SK-N-SH treated with all-trans-retinoic acid at 6 μM for 48 hours (cell line): ENCODE measurements at regions not wholly inside any gene's neighbourhood (a gene's known extent, or its start where the extent isn't known, plus 50 kb on each side); places are given as distances from the start of the nearest gene placed in this dataset.

ENCODE experiments used
- ATAC-seq: fragments of 200-7000 bp; cut with Tn5 transposase; 3 replicates; pipeline ENCODE4 v1.9.1; 2020; ENCODE audit warnings: mild to moderate bottlenecking, moderate library complexity
- ARNTL ChIP-seq: fragments of 450-650 bp; formaldehyde crosslinking; IDR thresholded peaks from 2 replicates; pipeline ENCODE4 v1.5.0; 2020; ENCODE audit warnings: low read depth, mild to moderate bottlenecking, moderate library complexity, borderline replicate concordance
- BACH2 ChIP-seq: fragments of 250-450 bp; sonication (Bioruptor Pico); IDR thresholded peaks from 2 replicates; pipeline ENCODE4 v1.9.0; 2021; ENCODE audit warnings: mild to moderate bottlenecking, borderline replicate concordance
- CSDC2 ChIP-seq: fragments of 250-450 bp; sonication (Bioruptor Pico); IDR thresholded peaks from 2 replicates; pipeline ENCODE4 v1.5.0; 2020; ENCODE audit warnings: mild to moderate bottlenecking, moderate library complexity
- ESRRG ChIP-seq: fragments of 250-450 bp; sonication (Bioruptor Pico); IDR thresholded peaks from 2 replicates; pipeline ENCODE4 v1.6.1; 2021; ENCODE audit warnings: mild to moderate bottlenecking
- GLIS3 ChIP-seq: fragments of 250-450 bp; sonication (Bioruptor Pico); IDR thresholded peaks from 2 replicates; pipeline ENCODE4 v1.5.0; 2020; ENCODE audit warnings: mild to moderate bottlenecking, moderate library complexity
- ISL1 ChIP-seq: fragments of 250-450 bp; sonication (Bioruptor Pico); IDR thresholded peaks from 2 replicates; pipeline ENCODE4 v2.1.2; 2022; ENCODE audit warnings: mild to moderate bottlenecking, moderate library complexity
- OSR1 ChIP-seq: fragments of 250-450 bp; sonication (Bioruptor Pico); IDR thresholded peaks from 2 replicates; pipeline ENCODE4 v1.8.0; 2022; ENCODE audit warnings: moderate library complexity, mild to moderate bottlenecking, inconsistent platforms
- PPARA ChIP-seq: fragments of 250-450 bp; sonication (Bioruptor Pico); IDR thresholded peaks from 2 replicates; pipeline ENCODE4 v1.5.0; 2020; ENCODE audit warnings: mild to moderate bottlenecking, borderline replicate concordance
- RARB ChIP-seq: fragments of 250-450 bp; sonication (Bioruptor Pico); IDR thresholded peaks from 2 replicates; pipeline ENCODE4 v1.8.0; 2021; ENCODE audit warnings: mild to moderate bottlenecking, moderate library complexity
- SNAI2 ChIP-seq: fragments of 250-450 bp; sonication (Bioruptor Pico); IDR thresholded peaks from 2 replicates; pipeline ENCODE4 v1.5.0; 2020; ENCODE audit warnings: mild to moderate bottlenecking, moderate library complexity
- TCF4 ChIP-seq: fragments of 250-450 bp; sonication (Bioruptor Pico); IDR thresholded peaks from 2 replicates; pipeline ENCODE4 v1.8.0; 2021; ENCODE audit warnings: mild to moderate bottlenecking, moderate library complexity, borderline replicate concordance
- TOX ChIP-seq: fragments of 250-450 bp; sonication (Bioruptor Pico); IDR thresholded peaks from 2 replicates; pipeline ENCODE4 v1.8.0; 2021; ENCODE audit warnings: mild to moderate bottlenecking, moderate library complexity, borderline replicate concordance
- ZC3H10 ChIP-seq: fragments of 250-450 bp; sonication (Bioruptor Pico); IDR thresholded peaks from 2 replicates; pipeline ENCODE4 v1.5.1; 2021; ENCODE audit warnings: mild to moderate bottlenecking, moderate library complexity
- ZFP30 ChIP-seq: fragments of 450-650 bp; formaldehyde crosslinking; IDR thresholded peaks from 2 replicates; pipeline ENCODE4 v1.5.0; 2022; ENCODE audit warnings: mild to moderate bottlenecking, moderate library complexity
- ZNF565 ChIP-seq: fragments of 450-650 bp; formaldehyde crosslinking; conservative IDR thresholded peaks from 2 replicates; pipeline ENCODE4 v1.5.0; 2020; ENCODE audit warnings: low read depth, mild to moderate bottlenecking, moderate library complexity
- ZNF70 ChIP-seq: fragments of 450-650 bp; formaldehyde crosslinking; IDR thresholded peaks from 2 replicates; pipeline ENCODE4 v1.5.0; 2020; ENCODE audit warnings: mild to moderate bottlenecking, moderate library complexity
- ZNF8 ChIP-seq: fragments of 450-650 bp; formaldehyde crosslinking; IDR thresholded peaks from 2 replicates; pipeline ENCODE4 v1.5.0; 2020; ENCODE audit warnings: mild to moderate bottlenecking, moderate library complexity
- TF ChIP-seq, protein P1 (sequence below): fragments of 250-450 bp; sonication (Bioruptor Pico); IDR thresholded peaks from 2 replicates; pipeline ENCODE4 v1.8.0; 2020; ENCODE audit warnings: mild to moderate bottlenecking, moderate library complexity, borderline replicate concordance
- TF ChIP-seq, protein P2 (sequence below): fragments of 250-450 bp; sonication (Bioruptor Pico); IDR thresholded peaks from 2 replicates; pipeline ENCODE4 v1.5.0; 2020; ENCODE audit warnings: mild to moderate bottlenecking, moderate library complexity
- TF ChIP-seq, protein P3 (sequence below): fragments of 250-450 bp; sonication (Bioruptor Pico); IDR thresholded peaks from 2 replicates; pipeline ENCODE4 v1.5.1; 2021; ENCODE audit warnings: mild to moderate bottlenecking, moderate library complexity
- TF ChIP-seq, protein P4 (sequence below): fragments of 250-450 bp; sonication (Bioruptor Pico); IDR thresholded peaks from 2 replicates; pipeline ENCODE4 v1.5.1; 2020; ENCODE audit warnings: low read depth, mild to moderate bottlenecking, moderate library complexity
- TF ChIP-seq, protein P5 (sequence below): fragments of 250-450 bp; sonication (Bioruptor Pico); IDR thresholded peaks from 2 replicates; pipeline ENCODE4 v1.8.0; 2021; ENCODE audit warnings: low read depth, mild to moderate bottlenecking, moderate library complexity, borderline replicate concordance

DNA sequence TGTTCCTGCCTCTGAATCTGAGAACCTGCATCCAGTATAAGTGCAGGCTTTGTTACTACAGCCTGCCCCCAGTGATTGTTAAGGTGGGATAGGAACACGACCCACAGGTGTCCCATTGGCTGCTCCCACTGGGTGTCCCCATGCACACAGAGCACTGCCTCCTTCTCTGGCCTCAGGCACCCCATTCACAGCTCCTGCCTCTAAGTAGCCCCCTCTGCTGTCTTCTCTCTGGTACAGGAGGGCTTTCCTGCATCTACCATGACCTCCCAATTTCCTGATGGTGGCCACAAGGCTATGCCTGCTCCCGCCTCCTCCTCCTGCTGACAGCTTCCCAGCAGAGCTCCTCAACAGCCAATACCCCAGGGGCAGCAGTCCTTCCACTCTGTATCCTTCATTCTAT lies 238.6 kb upstream of the TMC3 start (continued):
- TF ChIP-seq, protein P1, sequence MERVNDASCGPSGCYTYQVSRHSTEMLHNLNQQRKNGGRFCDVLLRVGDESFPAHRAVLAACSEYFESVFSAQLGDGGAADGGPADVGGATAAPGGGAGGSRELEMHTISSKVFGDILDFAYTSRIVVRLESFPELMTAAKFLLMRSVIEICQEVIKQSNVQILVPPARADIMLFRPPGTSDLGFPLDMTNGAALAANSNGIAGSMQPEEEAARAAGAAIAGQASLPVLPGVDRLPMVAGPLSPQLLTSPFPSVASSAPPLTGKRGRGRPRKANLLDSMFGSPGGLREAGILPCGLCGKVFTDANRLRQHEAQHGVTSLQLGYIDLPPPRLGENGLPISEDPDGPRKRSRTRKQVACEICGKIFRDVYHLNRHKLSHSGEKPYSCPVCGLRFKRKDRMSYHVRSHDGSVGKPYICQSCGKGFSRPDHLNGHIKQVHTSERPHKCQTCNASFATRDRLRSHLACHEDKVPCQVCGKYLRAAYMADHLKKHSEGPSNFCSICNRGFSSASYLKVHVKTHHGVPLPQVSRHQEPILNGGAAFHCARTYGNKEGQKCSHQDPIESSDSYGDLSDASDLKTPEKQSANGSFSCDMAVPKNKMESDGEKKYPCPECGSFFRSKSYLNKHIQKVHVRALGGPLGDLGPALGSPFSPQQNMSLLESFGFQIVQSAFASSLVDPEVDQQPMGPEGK (CRISPR knock-in tag), result no peak

DNA sequence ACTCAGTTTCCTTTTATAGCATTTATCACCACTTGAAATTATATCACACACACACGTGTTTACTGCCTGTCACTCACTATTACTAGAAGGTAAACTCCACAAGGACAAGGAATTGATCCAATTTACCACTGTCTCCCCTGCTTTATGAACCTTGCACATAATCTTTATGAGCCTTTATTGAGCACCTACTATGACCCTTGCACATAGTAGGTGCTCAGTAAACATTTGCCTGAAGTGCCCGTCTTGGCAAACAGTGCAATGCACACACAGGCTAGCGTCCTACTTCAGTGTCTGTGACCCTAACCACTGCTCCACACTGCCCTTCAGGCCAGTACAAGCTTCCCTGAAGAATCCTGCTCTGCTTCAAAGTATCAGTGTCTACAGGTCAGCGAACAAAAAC lies 237.7 kb upstream of the TMC3 start:
- no peak for ATAC-seq

DNA sequence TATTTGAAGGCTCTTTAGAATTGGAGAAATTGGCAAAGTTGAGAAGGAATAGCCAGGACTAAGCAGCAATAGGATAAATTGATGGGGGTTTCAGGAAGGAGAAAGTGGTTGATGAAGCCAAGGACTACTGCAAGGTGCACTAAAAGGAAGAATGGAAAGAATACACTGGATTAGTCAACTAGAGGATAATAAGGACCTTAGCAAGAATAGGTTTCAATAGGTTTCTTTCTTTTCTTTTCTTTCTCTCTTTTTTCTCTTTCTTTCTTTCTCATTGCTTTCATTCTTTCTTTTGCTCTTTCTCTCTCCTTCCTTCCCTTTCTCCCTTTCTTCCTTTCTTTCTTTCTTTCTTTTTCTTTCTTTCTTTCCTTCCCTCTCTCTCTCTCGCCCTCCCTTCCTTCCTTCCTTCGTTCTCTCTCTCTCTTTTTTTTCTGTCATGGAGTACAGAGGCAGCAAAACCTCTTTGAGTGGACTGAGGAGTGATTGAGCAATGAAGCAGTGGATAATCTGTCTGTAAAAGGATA lies 234.4 kb upstream of the TMC3 start:
- no peak for ATAC-seq
- TF ChIP-seq GLIS3 (no peak), ZNF70 (CRISPR knock-in tag) (no peak), OSR1 (CRISPR knock-in tag) (no peak), RARB (CRISPR knock-in tag) (no peak), TOX (no peak), ZFP30 (CRISPR knock-in tag) (no peak), ISL1 (CRISPR knock-in tag) (no peak), ZNF565 (CRISPR knock-in tag) (no peak)
- TF ChIP-seq, protein P2, sequence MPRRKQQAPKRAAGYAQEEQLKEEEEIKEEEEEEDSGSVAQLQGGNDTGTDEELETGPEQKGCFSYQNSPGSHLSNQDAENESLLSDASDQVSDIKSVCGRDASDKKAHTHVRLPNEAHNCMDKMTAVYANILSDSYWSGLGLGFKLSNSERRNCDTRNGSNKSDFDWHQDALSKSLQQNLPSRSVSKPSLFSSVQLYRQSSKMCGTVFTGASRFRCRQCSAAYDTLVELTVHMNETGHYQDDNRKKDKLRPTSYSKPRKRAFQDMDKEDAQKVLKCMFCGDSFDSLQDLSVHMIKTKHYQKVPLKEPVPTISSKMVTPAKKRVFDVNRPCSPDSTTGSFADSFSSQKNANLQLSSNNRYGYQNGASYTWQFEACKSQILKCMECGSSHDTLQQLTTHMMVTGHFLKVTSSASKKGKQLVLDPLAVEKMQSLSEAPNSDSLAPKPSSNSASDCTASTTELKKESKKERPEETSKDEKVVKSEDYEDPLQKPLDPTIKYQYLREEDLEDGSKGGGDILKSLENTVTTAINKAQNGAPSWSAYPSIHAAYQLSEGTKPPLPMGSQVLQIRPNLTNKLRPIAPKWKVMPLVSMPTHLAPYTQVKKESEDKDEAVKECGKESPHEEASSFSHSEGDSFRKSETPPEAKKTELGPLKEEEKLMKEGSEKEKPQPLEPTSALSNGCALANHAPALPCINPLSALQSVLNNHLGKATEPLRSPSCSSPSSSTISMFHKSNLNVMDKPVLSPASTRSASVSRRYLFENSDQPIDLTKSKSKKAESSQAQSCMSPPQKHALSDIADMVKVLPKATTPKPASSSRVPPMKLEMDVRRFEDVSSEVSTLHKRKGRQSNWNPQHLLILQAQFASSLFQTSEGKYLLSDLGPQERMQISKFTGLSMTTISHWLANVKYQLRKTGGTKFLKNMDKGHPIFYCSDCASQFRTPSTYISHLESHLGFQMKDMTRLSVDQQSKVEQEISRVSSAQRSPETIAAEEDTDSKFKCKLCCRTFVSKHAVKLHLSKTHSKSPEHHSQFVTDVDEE (CRISPR knock-in tag), result no peak
- TF ChIP-seq, protein P1 (CRISPR knock-in tag), result no peak
- TF ChIP-seq, protein P3, sequence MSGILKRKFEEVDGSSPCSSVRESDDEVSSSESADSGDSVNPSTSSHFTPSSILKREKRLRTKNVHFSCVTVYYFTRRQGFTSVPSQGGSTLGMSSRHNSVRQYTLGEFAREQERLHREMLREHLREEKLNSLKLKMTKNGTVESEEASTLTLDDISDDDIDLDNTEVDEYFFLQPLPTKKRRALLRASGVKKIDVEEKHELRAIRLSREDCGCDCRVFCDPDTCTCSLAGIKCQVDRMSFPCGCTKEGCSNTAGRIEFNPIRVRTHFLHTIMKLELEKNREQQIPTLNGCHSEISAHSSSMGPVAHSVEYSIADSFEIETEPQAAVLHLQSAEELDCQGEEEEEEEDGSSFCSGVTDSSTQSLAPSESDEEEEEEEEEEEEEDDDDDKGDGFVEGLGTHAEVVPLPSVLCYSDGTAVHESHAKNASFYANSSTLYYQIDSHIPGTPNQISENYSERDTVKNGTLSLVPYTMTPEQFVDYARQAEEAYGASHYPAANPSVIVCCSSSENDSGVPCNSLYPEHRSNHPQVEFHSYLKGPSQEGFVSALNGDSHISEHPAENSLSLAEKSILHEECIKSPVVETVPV, result no peak

More for the DNA sequence above, 237.7 kb upstream of the TMC3 start:
- TF ChIP-seq CSDC2 (CRISPR knock-in tag), result no peak
- no peak for TF ChIP-seq TCF4 (CRISPR knock-in tag)
- TF ChIP-seq, protein P3, result no peak
- TF ChIP-seq ZC3H10 (CRISPR knock-in tag), result no peak
- TF ChIP-seq SNAI2 (CRISPR knock-in tag), result no peak
- no peak for TF ChIP-seq ISL1 (CRISPR knock-in tag)
- no peak for TF ChIP-seq ZNF70 (CRISPR knock-in tag)
- no peak for TF ChIP-seq RARB (CRISPR knock-in tag)
- TF ChIP-seq ESRRG (CRISPR knock-in tag), result no peak
- TF ChIP-seq, protein P4, sequence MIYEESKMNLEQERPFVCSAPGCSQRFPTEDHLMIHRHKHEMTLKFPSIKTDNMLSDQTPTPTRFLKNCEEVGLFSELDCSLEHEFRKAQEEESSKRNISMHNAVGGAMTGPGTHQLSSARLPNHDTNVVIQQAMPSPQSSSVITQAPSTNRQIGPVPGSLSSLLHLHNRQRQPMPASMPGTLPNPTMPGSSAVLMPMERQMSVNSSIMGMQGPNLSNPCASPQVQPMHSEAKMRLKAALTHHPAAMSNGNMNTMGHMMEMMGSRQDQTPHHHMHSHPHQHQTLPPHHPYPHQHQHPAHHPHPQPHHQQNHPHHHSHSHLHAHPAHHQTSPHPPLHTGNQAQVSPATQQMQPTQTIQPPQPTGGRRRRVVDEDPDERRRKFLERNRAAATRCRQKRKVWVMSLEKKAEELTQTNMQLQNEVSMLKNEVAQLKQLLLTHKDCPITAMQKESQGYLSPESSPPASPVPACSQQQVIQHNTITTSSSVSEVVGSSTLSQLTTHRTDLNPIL (CRISPR knock-in tag), result no peak
- no peak for TF ChIP-seq OSR1 (CRISPR knock-in tag)
- TF ChIP-seq PPARA (CRISPR knock-in tag), result no peak
- no peak for TF ChIP-seq ZNF565 (CRISPR knock-in tag)
- TF ChIP-seq ZNF8, result no peak
- no peak for TF ChIP-seq ARNTL (CRISPR knock-in tag)
- TF ChIP-seq BACH2 (CRISPR knock-in tag), result no peak
- no peak for TF ChIP-seq ZFP30 (CRISPR knock-in tag)
- TF ChIP-seq, protein P1 (CRISPR knock-in tag), result no peak
- TF ChIP-seq, protein P5, sequence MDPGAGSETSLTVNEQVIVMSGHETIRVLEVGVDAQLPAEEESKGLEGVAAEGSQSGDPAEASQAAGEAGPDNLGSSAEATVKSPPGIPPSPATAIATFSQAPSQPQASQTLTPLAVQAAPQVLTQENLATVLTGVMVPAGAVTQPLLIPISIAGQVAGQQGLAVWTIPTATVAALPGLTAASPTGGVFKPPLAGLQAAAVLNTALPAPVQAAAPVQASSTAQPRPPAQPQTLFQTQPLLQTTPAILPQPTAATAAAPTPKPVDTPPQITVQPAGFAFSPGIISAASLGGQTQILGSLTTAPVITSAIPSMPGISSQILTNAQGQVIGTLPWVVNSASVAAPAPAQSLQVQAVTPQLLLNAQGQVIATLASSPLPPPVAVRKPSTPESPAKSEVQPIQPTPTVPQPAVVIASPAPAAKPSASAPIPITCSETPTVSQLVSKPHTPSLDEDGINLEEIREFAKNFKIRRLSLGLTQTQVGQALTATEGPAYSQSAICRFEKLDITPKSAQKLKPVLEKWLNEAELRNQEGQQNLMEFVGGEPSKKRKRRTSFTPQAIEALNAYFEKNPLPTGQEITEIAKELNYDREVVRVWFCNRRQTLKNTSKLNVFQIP (CRISPR knock-in tag), result no peak
- TF ChIP-seq TOX, result no peak
